Chondrocyte (in vitro differentiated cells): ENCODE measurements at regions not wholly inside any gene's neighbourhood (a gene's known extent, or its start where the extent isn't known, plus 50 kb on each side); places are given as distances from the start of the nearest gene placed in this dataset.

ENCODE experiments used
- DNase-seq: peaks from one replicate; pipeline ENCODE4 v3.0.0; 2021; ENCODE audit warnings: mixed read lengths, low spot score
- H3K27ac Mint-ChIP-seq: one replicate; pipeline ENCODE4 v1.8.0; 2021; ENCODE audit warnings: mild to moderate bottlenecking, moderate library complexity, mixed read lengths; ENCODE audit not compliant: unreplicated experiment
- H3K27me3 Mint-ChIP-seq: 2 replicates; pipeline ENCODE4 v1.8.0; 2021; ENCODE audit warnings: low read depth, mixed read lengths
- H3K36me3 Mint-ChIP-seq: 2 replicates; pipeline ENCODE4 v1.8.0; 2021; ENCODE audit warnings: low read depth, mixed read lengths
- H3K4me1 Mint-ChIP-seq: 2 replicates; pipeline ENCODE4 v1.8.0; 2021; ENCODE audit warnings: low read depth, mild to moderate bottlenecking, mixed read lengths
- H3K4me3 Mint-ChIP-seq: one replicate; pipeline ENCODE4 v1.8.0; 2021; ENCODE audit warnings: mild to moderate bottlenecking, moderate library complexity, mixed read lengths; ENCODE audit not compliant: unreplicated experiment
- H3K9me3 Mint-ChIP-seq: 2 replicates; pipeline ENCODE4 v1.8.0; 2021; ENCODE audit warnings: low read depth, mixed read lengths
- TF ChIP-seq, protein P1 (sequence below): fragments of 200-600 bp; sonication (generic); IDR thresholded peaks from 2 replicates; pipeline ENCODE4 v1.5.0; 2021; ENCODE audit warnings: antibody characterized with exemption, mild to moderate bottlenecking, moderate library complexity

DNA sequence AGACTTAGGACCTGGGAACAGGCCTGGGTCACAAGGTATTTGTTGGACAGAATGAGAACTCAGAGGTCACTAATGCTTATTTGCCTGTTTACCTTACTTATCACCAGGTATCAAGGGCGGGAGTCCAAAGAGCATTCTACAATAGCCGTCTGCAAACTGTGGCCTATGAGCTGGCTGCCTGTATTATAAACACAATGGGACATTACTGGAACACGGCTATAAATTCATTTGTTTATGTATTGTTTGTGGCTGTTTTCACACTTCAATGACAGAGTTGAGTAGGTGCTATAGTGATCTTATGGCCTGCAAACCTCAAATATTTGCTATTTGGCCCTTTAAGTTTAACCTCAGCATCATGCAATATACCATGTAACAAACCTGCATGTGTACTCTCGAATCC, 76.6 kb upstream of the ASTN2 start:
- peaks cover 7% of the 10 kb centered on the region for H3K9me3 Mint-ChIP-seq
- H3K4me1 Mint-ChIP-seq = no peaks in the 10 kb centered on the region
- TF ChIP-seq, protein P1, sequence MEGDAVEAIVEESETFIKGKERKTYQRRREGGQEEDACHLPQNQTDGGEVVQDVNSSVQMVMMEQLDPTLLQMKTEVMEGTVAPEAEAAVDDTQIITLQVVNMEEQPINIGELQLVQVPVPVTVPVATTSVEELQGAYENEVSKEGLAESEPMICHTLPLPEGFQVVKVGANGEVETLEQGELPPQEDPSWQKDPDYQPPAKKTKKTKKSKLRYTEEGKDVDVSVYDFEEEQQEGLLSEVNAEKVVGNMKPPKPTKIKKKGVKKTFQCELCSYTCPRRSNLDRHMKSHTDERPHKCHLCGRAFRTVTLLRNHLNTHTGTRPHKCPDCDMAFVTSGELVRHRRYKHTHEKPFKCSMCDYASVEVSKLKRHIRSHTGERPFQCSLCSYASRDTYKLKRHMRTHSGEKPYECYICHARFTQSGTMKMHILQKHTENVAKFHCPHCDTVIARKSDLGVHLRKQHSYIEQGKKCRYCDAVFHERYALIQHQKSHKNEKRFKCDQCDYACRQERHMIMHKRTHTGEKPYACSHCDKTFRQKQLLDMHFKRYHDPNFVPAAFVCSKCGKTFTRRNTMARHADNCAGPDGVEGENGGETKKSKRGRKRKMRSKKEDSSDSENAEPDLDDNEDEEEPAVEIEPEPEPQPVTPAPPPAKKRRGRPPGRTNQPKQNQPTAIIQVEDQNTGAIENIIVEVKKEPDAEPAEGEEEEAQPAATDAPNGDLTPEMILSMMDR = no peak
- no peak for DNase-seq
- H3K27ac Mint-ChIP-seq = no peak overlapping the region
- H3K36me3 Mint-ChIP-seq = no peaks in the 10 kb centered on the region
- no peak overlapping the region for H3K4me3 Mint-ChIP-seq
- H3K27me3 Mint-ChIP-seq = peaks cover 9% of the 10 kb centered on the region

DNA sequence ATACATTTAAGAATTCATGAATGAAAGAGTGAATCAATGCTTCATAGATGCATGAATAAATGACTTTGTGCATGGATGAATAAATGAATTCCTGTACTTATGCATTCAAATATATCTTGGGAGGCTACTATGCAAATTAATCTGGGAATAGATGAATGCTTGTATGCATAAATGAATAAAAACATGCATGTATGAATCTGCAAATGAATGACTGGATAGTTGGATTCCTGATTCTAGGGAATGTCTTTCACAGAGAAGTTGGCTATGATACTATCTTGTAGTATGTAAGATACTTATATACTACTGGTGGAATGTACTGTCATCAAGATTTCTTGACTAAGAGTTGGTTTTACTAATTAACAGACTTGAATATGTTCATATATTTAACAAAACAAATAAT, 75.3 kb upstream of the ASTN2 start:
- TF ChIP-seq, protein P1 = no peak
- Mint-ChIP-seq H3K4me1 (no peaks in the 10 kb centered on the region), H3K36me3 (no peaks in the 10 kb centered on the region), H3K9me3 (no peaks in the 10 kb centered on the region), H3K27me3 (peaks cover 12% of the 10 kb centered on the region), H3K4me3 (no peak overlapping the region), H3K27ac (no peak overlapping the region)
- no peak for DNase-seq

GRCh38 chr9:117488659-117489058, 73.8 kb upstream of the ASTN2 start:
- Mint-ChIP-seq H3K9me3 (no peaks in the 10 kb centered on the region), H3K27me3 (peaks cover 12% of the 10 kb centered on the region), H3K4me3 (no peak overlapping the region), H3K36me3 (no peaks in the 10 kb centered on the region), H3K4me1 (no peaks in the 10 kb centered on the region), H3K27ac (no peak overlapping the region)
- no peak for DNase-seq
- TF ChIP-seq, protein P1 = no peak

- Mint-ChIP-seq H3K36me3 (no peaks in the 10 kb centered on the region), H3K4me1 (no peaks in the 10 kb centered on the region), H3K27me3 (peaks cover 12% of the 10 kb centered on the region), H3K4me3 (no peak overlapping the region), H3K9me3 (no peaks in the 10 kb centered on the region), H3K27ac (no peak overlapping the region)
- TF ChIP-seq, protein P1 = peak; percentile 80
- no peak for DNase-seq
Observed at GRCh38 chr9:117487555-117488175, 72.8 kb upstream of the ASTN2 start.

- H3K4me3 Mint-ChIP-seq = no peak overlapping the region
- DNase-seq = no peak
- H3K27ac Mint-ChIP-seq = no peak overlapping the region
- H3K36me3 Mint-ChIP-seq = no peaks in the 10 kb centered on the region
- TF ChIP-seq, protein P1 = no peak
- peaks cover 12% of the 10 kb centered on the region for H3K27me3 Mint-ChIP-seq
- no peaks in the 10 kb centered on the region for H3K4me1 Mint-ChIP-seq
- no peaks in the 10 kb centered on the region for H3K9me3 Mint-ChIP-seq
Observed at GRCh38 chr9:117486426-117486825, 71.6 kb upstream of the ASTN2 start.
